ENCODE measurements at regions not wholly inside any gene's neighbourhood (a gene's known extent, or its start where the extent isn't known, plus 50 kb on each side); places are given as distances from the start of the nearest gene placed in this dataset.

DNA sequence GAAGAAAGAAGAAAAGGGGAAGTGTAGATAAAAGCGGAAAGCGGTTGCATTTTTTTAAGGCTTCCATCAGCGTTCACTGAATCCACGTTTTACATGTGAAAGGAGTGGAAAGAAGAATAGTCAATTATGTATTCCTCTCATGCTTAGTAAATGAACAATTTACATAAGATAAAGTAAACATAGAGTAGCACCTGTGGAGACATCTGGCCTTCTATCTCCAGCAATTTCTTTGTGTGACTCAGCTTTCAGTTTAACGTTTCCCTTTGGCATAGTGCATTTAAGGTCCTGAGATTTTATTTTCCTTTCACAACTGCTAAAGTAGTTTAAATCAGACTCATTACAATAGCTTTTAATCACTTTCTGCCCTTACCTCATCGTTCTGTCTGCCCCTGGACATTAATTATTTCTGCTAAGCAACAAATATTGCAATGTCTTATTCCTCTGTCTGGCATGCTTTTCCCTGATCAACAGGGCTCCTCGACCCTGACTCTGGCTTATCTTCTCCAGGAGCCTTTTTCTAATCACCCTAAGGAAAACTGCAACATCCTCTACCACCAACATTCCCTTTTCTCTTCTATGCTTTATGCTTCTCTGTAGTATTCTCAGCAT, 383.5 kb upstream of the VWC2 start:
- DNase-seq = no peak

- DNase-seq = no peak
Measured at GRCh38 chr7:49396229-49396628, 377.2 kb upstream of the VWC2 start.

- DNase-seq = no peak
Measured at GRCh38 chr7:49397750-49398149, 375.7 kb upstream of the VWC2 start.

DNA sequence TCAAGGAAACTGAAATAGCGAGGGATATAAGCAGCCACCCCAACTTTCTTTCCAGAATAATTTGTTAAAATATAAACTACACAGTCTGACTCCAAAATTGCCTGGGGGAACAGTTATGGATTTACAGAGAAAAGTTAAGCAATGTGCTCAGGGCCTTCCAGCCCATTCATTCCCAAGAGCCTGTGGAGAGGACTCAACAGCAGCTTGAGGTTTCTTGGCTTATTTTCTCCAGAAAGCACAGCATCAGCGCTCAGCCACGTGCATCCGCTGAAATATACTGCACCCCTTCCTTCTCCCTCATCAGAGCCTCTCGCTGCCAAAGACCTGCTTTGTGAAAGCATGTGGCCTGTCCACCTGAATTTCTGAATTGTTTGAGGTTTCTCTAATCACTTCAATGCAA, 375.2 kb upstream of the VWC2 start:
- no peak for DNase-seq

GRCh38 chr7:49398746-49399145, 374.7 kb upstream of the VWC2 start:
- no peak for DNase-seq

- DNase-seq = no peak
Measured at GRCh38 chr7:49400891-49401550, 372.4 kb upstream of the VWC2 start.

GRCh38 chr7:49403844-49404243, 369.6 kb upstream of the VWC2 start:
- no peak for DNase-seq

GRCh38 chr7:49407205-49407604, 366.2 kb upstream of the VWC2 start:
- DNase-seq = no peak

- no peak for DNase-seq
Measured at GRCh38 chr7:49417034-49417433, 356.4 kb upstream of the VWC2 start.

GRCh38 chr7:49418963-49419362, 354.5 kb upstream of the VWC2 start:
- no peak for DNase-seq

- no peak for DNase-seq
Measured at GRCh38 chr7:49422564-49422963, 350.9 kb upstream of the VWC2 start.

GRCh38 chr7:49424109-49424508, 349.3 kb upstream of the VWC2 start:
- no peak for DNase-seq

- no peak for DNase-seq
Measured at GRCh38 chr7:49425277-49425818, 348.1 kb upstream of the VWC2 start.

GRCh38 chr7:49432254-49432653, 341.2 kb upstream of the VWC2 start:
- no peak for DNase-seq

DNA sequence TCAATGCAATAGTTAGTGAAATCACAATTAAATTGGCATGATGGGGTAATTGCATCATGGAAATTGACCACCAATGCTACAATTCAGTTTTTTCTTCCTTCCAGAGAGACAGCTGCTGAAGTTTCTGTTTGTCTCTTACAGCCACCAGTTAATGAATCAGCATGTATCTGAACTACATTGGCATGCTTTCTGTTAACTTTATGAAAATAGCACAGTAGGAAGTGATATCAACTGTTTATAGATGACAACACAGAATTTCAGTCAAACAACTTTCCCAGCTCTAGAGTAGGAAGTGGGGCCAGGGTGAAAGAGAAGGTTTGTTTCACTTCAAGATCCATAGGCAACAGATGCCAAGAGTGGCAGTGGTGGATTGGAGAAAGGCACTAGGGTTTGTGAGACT, 339.6 kb upstream of the VWC2 start:
- no peak for DNase-seq

- DNase-seq = no peak
Measured at GRCh38 chr7:49434846-49435245, 338.6 kb upstream of the VWC2 start.

GRCh38 chr7:49438281-49438680, 335.2 kb upstream of the VWC2 start:
- no peak for DNase-seq

GRCh38 chr7:49443515-49443914, 329.9 kb upstream of the VWC2 start:
- no peak for DNase-seq

GRCh38 chr7:49453486-49453885, 320.0 kb upstream of the VWC2 start:
- no peak for DNase-seq

GRCh38 chr7:49479441-49479840, 294.0 kb upstream of the VWC2 start:
- no peak for DNase-seq

DNA sequence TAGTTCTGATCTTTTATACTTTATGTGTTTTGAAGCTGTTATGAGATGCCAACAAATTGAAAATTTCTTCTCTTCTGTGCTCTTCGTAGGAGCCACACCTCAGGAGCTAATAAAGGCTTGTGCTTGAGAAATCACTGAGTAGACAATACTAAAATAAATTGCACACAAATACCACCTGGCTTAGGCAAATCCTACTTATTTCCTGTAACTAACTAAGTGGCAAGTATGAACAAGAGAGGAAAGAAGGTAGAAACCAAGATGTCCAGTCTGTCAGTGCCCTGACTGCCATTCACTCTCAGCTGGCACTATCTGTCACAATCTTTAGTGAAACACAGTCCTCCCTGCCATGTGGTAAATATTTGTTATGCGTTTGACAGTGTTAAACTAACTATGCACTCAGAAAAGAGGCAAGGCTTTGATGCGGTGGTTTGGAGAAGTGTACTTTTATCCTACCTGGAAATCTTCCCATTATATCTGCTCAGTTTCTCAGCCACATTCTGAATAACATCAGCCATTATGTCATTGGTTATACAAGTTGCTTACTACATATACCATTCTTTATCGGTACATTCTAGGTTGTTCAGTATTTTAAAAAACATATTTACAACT, 293.4 kb upstream of the VWC2 start:
- DNase-seq = no peak

- no peak for DNase-seq
Measured at GRCh38 chr7:49481075-49481474, 292.4 kb upstream of the VWC2 start.

GRCh38 chr7:49483142-49483541, 290.3 kb upstream of the VWC2 start:
- no peak for DNase-seq
